Vagina (tissue), 2 donors: ENCODE measurements at regions not wholly inside any gene's neighbourhood (a gene's known extent, or its start where the extent isn't known, plus 50 kb on each side); places are given as distances from the start of the nearest gene placed in this dataset.

ENCODE experiments used
- DNase-seq, 2 donors: peaks; one replicate each; pipeline ENCODE4 v3.0.0-alpha.2; 2017; ENCODE audit errors: extremely low spot score in 2 of 2
- H3K27ac ChIP-seq: fragments of 200-600 bp; sonication (generic); one replicate; pipeline ENCODE4 v1.5.1; 2019
- H3K27me3 ChIP-seq: fragments of 200-600 bp; sonication (generic); one replicate; pipeline ENCODE4 v1.5.1; 2019
- H3K36me3 ChIP-seq, 2 donors: fragments of 200-600 bp; sonication (generic); one replicate each; pipeline ENCODE4 v1.5.1; 2017 to 2019
- H3K4me1 ChIP-seq: fragments of 200-600 bp; sonication (generic); one replicate; pipeline ENCODE4 v1.5.1; 2019
- H3K4me3 ChIP-seq, 2 donors: fragments of 200-600 bp; sonication (generic); 1 replicate in 1 of 2; 2 replicates in 1 of 2; pipeline ENCODE4 v1.5.1; 2016 to 2019
- H3K9me3 ChIP-seq: fragments of 200-600 bp; sonication (generic); one replicate; pipeline ENCODE4 v1.5.1; 2019
- POLR2A ChIP-seq, 2 donors: fragments of 450-650 bp; IDR thresholded peaks; one replicate each; pipeline ENCODE4 v1.6.1; 2017; ENCODE audit warnings: antibody characterized with exemption in 2 of 2, mild to moderate bottlenecking in 2 of 2, moderate library complexity in 2 of 2
- POLR2AphosphoS5 ChIP-seq, 2 donors: sonication (generic); formaldehyde crosslinking; IDR thresholded peaks; one replicate each; pipeline ENCODE4 v1.9.0; 2017; ENCODE audit warnings: antibody characterized with exemption in 2 of 2, mild to moderate bottlenecking in 2 of 2, low read depth in 1 of 2; ENCODE audit not compliant: insufficient read depth in 1 of 2
- intact Hi-C: fragments of 100-400 bp; cut with DNase I; formaldehyde crosslinking; loops from one replicate; pipeline ENCODE4 v1.15.1; 2023
- TF ChIP-seq, protein P1 (sequence below), 3 experiments: fragments of 450-650 bp in 2 of 3; fragments of 200-600 bp in 1 of 3; sonication (generic) in 1 of 3; IDR thresholded peaks; one replicate each; pipeline ENCODE4 v1.5.1; 2017 to 2019; ENCODE audit warnings: antibody characterized with exemption in 3 of 3, mild to moderate bottlenecking in 2 of 3, moderate library complexity in 2 of 3

DNA sequence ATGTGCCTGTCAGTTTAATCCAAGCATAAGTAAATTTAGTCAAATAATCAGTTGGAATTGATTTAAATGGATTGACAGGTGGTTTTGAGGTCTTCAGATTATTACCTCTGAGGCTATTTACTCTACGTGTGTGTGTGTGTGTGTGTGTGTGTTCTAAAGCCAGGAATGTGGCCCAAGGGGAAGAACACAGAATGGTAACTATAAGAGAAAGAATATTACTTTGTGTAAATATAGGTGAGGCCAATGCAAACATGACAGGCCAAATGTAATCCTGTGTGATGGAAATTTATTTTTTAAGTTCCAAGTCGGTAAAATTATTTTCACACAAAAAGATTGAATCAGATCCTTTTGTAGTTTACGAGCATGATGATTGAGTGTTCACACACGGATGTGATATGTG, 390.0 kb downstream of the PLK2 start:
- Histone ChIP-seq H3K36me3 (no peaks in the 10 kb centered on the region), H3K27ac (no peak overlapping the region), H3K9me3 (no peaks in the 10 kb centered on the region), H3K4me1 (peaks cover 5% of the 10 kb centered on the region), H3K27me3 (no peaks in the 10 kb centered on the region), H3K4me3 (no peak overlapping the region)
- intact Hi-C loops, result no loop called here
- TF ChIP-seq POLR2AphosphoS5 (IDR thresholded peaks at IDR 0.05; ENCODE audit: insufficient read depth in 1 of 2, low read depth in 1 of 2), result no peak
- TF ChIP-seq, protein P1, sequence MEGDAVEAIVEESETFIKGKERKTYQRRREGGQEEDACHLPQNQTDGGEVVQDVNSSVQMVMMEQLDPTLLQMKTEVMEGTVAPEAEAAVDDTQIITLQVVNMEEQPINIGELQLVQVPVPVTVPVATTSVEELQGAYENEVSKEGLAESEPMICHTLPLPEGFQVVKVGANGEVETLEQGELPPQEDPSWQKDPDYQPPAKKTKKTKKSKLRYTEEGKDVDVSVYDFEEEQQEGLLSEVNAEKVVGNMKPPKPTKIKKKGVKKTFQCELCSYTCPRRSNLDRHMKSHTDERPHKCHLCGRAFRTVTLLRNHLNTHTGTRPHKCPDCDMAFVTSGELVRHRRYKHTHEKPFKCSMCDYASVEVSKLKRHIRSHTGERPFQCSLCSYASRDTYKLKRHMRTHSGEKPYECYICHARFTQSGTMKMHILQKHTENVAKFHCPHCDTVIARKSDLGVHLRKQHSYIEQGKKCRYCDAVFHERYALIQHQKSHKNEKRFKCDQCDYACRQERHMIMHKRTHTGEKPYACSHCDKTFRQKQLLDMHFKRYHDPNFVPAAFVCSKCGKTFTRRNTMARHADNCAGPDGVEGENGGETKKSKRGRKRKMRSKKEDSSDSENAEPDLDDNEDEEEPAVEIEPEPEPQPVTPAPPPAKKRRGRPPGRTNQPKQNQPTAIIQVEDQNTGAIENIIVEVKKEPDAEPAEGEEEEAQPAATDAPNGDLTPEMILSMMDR (IDR thresholded peaks at IDR 0.05), result no peak
- no peak for TF ChIP-seq POLR2A (IDR thresholded peaks at IDR 0.05)
- no peak for DNase-seq

DNA sequence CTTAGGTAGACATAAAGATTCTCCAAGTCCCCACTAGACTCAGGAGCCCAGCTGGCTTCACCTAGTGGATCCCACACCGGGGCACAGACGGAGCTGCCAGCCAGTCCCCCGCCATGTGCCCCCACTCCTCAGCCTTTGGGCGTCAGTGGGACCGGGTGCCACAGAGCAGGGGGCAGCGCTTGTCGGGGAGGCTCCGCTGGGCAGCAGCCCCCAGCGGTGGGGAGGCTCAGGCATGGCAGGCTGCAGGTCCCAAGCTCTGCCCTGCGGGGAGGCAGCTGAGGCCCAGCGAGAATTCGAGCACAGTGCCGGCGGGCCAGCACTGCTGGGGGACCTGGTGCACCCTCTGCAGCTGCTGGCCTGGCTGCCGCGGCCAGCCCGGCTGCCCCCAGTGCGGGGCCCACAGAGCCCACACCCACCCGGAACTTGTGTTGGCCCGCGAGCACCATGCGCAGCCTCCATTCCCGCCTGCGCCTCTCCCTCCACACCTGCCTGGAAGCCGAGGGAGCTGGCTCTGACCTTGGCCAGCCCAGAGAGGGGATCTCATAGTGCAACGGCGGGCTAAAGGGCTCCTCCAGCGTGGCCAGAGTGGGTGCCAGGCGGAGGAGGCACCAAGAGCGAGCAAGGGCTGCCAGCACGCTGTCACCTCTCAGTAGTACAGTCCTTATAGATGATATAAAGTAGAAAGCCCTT, 390.7 kb downstream of the PLK2 start:
- intact Hi-C loops, result no loop called here
- H3K27ac ChIP-seq, result no peak overlapping the region
- no peaks in the 10 kb centered on the region for H3K36me3 ChIP-seq
- H3K9me3 ChIP-seq, result no peaks in the 10 kb centered on the region
- no peak for DNase-seq
- no peak overlapping the region for H3K4me3 ChIP-seq
- H3K27me3 ChIP-seq, result no peaks in the 10 kb centered on the region
- H3K4me1 ChIP-seq, result peaks cover 5% of the 10 kb centered on the region
- TF ChIP-seq POLR2AphosphoS5 (IDR thresholded peaks at IDR 0.05; ENCODE audit: insufficient read depth in 1 of 2, low read depth in 1 of 2), result no peak
- TF ChIP-seq POLR2A (IDR thresholded peaks at IDR 0.05), result no peak
- TF ChIP-seq, protein P1 (IDR thresholded peaks at IDR 0.05), result no peak

DNA sequence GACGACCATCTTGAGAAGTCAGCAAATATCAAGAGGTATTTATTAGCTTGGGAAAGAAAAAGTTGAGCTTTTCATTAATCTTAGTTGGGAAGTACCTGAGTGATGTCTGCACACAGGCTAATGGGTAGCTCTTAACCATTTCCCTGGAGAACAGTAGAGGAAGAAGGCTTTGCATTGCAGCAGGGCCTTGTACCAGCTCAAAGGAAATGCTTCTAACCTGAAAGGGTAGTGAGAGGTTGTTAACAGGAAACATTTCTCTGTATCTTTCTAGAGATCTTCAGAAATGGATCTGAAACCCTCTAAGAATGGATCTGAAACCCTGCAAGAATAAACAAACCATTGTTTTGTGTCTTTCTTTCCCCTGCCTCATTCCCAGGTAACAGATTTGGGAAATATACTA, 393.3 kb downstream of the PLK2 start:
- Histone ChIP-seq H3K4me1 (no peaks in the 10 kb centered on the region), H3K9me3 (no peaks in the 10 kb centered on the region), H3K4me3 (no peak overlapping the region), H3K36me3 (no peaks in the 10 kb centered on the region), H3K27me3 (no peaks in the 10 kb centered on the region), H3K27ac (no peak overlapping the region)
- no peak for DNase-seq
- TF ChIP-seq, protein P1 (IDR thresholded peaks at IDR 0.05), result no peak
- TF ChIP-seq POLR2AphosphoS5 (IDR thresholded peaks at IDR 0.05; ENCODE audit: insufficient read depth in 1 of 2, low read depth in 1 of 2) (no peak), POLR2A (IDR thresholded peaks at IDR 0.05) (no peak)
- intact Hi-C loops, result no loop called here

DNA sequence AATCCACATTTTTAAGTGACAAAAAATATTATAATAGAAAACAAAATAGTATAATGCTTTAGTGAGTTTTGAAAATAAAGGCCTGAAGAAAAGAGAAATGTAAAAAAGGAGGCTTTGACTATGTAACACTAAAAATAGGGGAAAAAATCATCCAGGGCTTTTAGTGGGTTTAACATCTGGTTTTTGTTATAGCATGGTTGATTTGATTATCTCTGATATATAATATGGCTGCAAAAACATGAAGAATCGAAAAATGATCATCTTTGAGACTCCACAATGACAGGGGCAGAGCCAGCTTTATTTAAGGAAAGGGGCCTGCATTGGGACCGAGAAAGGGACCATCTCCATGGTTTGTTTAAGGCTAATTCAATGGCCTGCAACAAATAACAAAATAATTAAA, 393.8 kb downstream of the PLK2 start:
- Histone ChIP-seq H3K9me3 (no peaks in the 10 kb centered on the region), H3K4me1 (no peaks in the 10 kb centered on the region), H3K36me3 (no peaks in the 10 kb centered on the region), H3K27me3 (no peaks in the 10 kb centered on the region), H3K4me3 (no peak overlapping the region), H3K27ac (no peak overlapping the region)
- intact Hi-C loops, result no loop called here
- TF ChIP-seq POLR2AphosphoS5 (IDR thresholded peaks at IDR 0.05; ENCODE audit: insufficient read depth in 1 of 2, low read depth in 1 of 2) (no peak), POLR2A (IDR thresholded peaks at IDR 0.05) (no peak)
- TF ChIP-seq, protein P1 (IDR thresholded peaks at IDR 0.05), result no peak
- no peak for DNase-seq

- Histone ChIP-seq H3K9me3 (no peaks in the 10 kb centered on the region), H3K27ac (no peak overlapping the region), H3K27me3 (no peaks in the 10 kb centered on the region), H3K4me3 (no peak overlapping the region), H3K36me3 (no peaks in the 10 kb centered on the region), H3K4me1 (no peaks in the 10 kb centered on the region)
- intact Hi-C loops, result no loop called here
- no peak for DNase-seq
- TF ChIP-seq, protein P1 (IDR thresholded peaks at IDR 0.05), result no peak
- no peak for TF ChIP-seq POLR2A (IDR thresholded peaks at IDR 0.05)
- no peak for TF ChIP-seq POLR2AphosphoS5 (IDR thresholded peaks at IDR 0.05; ENCODE audit: insufficient read depth in 1 of 2, low read depth in 1 of 2)
Measured at GRCh38 chr5:58064801-58065200, 395.1 kb downstream of the PLK2 start.
